SK-N-SH (cell line): ENCODE measurements at regions not wholly inside any gene's neighbourhood (a gene's known extent, or its start where the extent isn't known, plus 50 kb on each side); places are given as distances from the start of the nearest gene placed in this dataset.

Source experiments
- CTCF ChIP-seq: fragments of 200-600 bp; sonication (generic); IDR thresholded peaks from 2 replicates; pipeline ENCODE4 v1.6.1; 2017; ENCODE audit warnings: antibody characterized with exemption, mild to moderate bottlenecking, moderate library complexity
- EP300 ChIP-seq, 2 experiments: IDR thresholded peaks; 2 replicates each; pipeline versions ENCODE4 v1.4.0 to v1.6.1; 2012; ENCODE audit warnings: borderline replicate concordance in 1 of 2, low read depth in 1 of 2, low read length in 1 of 2
- MAX ChIP-seq: IDR thresholded peaks from 2 replicates; pipeline ENCODE4 v1.4.0; 2012; ENCODE audit warnings: low read depth
- POLR2AphosphoS5 ChIP-seq: IDR thresholded peaks from 2 replicates; pipeline ENCODE4 v1.6.1; 2012; ENCODE audit warnings: low read depth, low read length
- REST ChIP-seq: IDR thresholded peaks from 2 replicates; pipeline ENCODE4 v1.6.1; 2012; ENCODE audit warnings: mild to moderate bottlenecking, low read depth, low read length, moderate library complexity
- USF2 ChIP-seq: fragments of 150-350 bp; IDR thresholded peaks from 2 replicates; pipeline ENCODE4 v1.6.1; 2017; ENCODE audit warnings: antibody characterized with exemption, low read length, low read depth, borderline replicate concordance
- YY1 ChIP-seq: IDR thresholded peaks from 2 replicates; pipeline ENCODE4 v1.4.0; 2012; ENCODE audit warnings: low read depth, mild to moderate bottlenecking

GRCh38 chr17:54353789-54354525 lies 531.2 kb downstream of the KIF2B start:
- TF ChIP-seq CTCF: no peak
- TF ChIP-seq YY1: no peak
- no peak for TF ChIP-seq EP300 (IDR thresholded peaks at IDR 0.05; ENCODE audit: borderline replicate concordance in 1 of 2, low read depth in 1 of 2, low read length in 1 of 2)
- no peak for TF ChIP-seq USF2
- no peak for TF ChIP-seq REST
- no peak for TF ChIP-seq POLR2AphosphoS5
- TF ChIP-seq MAX: no peak
